IMR-90 (cell line): ENCODE measurements at regions not wholly inside any gene's neighbourhood (a gene's known extent, or its start where the extent isn't known, plus 50 kb on each side); places are given as distances from the start of the nearest gene placed in this dataset.

Experiments
- CEBPB ChIP-seq: IDR thresholded peaks from 2 replicates; pipeline ENCODE4 v1.6.1; 2012; ENCODE audit warnings: low read depth, low read length, improper control_type of control experiment
- CTCF ChIP-seq: conservative IDR thresholded peaks from 2 replicates; pipeline ENCODE4 v1.5.1; 2012; ENCODE audit warnings: mild to moderate bottlenecking, low read depth, low read length, improper control_type of control experiment
- MAZ ChIP-seq: IDR thresholded peaks from 2 replicates; pipeline ENCODE4 v1.6.1; 2012; ENCODE audit warnings: low read depth, mild to moderate bottlenecking, low read length, improper control_type of control experiment, moderate library complexity, borderline replicate concordance
- POLR2A ChIP-seq: IDR thresholded peaks from 2 replicates; pipeline ENCODE4 v1.6.1; 2012; ENCODE audit warnings: mild to moderate bottlenecking, low read depth, low read length

GRCh38 chr7:31175672-31176071, 123.6 kb downstream of the ADCYAP1R1 start:
- no peak for TF ChIP-seq CEBPB
- TF ChIP-seq CTCF: no peak
- no peak for TF ChIP-seq MAZ
- no peak for TF ChIP-seq POLR2A
